ENCODE measurements at regions not wholly inside any gene's neighbourhood (a gene's known extent, or its start where the extent isn't known, plus 50 kb on each side); places are given as distances from the start of the nearest gene placed in this dataset.

DNA sequence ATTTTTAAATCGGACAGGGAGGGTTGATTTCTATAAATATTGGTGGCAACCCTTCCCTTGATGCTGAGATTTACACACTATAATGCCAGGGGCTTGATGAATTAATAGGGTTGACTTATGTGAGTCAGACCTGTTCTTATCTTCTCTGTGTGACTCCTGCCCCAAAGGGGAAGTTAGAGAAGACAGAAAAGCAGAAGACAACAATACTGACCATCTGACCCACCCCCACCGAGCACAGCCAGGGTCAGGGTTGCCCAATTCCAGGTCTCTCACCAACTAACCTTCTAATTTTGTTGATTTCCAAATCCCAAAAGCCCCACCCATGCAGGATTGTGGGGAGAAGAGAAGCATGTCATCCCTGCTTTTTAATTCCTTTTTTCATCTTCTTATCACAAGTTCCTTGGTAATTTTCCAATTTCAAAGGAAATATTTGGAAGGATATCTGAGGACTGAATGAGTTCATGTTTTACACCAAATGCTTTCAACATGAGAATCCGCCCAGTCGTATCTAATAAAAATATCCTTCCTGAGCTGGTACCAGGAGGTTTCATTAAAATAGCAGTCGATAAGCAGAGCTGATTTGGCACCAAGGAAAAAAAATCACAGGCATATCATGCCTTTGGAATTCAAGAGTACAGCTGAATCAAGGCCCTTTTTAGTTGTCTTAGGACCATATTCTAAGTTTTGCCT lies 603.4 kb upstream of the CDH11 start:
- H3K27me3 ChIP-seq = peaks cover 0 to 8% (median 0%) of the 10 kb centered on the region in 7 donors
- H3K27ac ChIP-seq = no peak overlapping the region
- peaks cover 0 to 27% (median 9%) of the 10 kb centered on the region in 9 donors for H3K4me1 ChIP-seq
- ATAC-seq = peak in 1 of 8 donors; percentile 20
- no peak overlapping the region for H3K4me3 ChIP-seq
- peaks cover 0 to 9% (median 0%) of the 10 kb centered on the region in 11 donors for H3K9me3 ChIP-seq
- 31 to 37% methylated on average over 5 of the region's 5 CpGs for WGBS, 2 donors
- TF ChIP-seq, protein P1, sequence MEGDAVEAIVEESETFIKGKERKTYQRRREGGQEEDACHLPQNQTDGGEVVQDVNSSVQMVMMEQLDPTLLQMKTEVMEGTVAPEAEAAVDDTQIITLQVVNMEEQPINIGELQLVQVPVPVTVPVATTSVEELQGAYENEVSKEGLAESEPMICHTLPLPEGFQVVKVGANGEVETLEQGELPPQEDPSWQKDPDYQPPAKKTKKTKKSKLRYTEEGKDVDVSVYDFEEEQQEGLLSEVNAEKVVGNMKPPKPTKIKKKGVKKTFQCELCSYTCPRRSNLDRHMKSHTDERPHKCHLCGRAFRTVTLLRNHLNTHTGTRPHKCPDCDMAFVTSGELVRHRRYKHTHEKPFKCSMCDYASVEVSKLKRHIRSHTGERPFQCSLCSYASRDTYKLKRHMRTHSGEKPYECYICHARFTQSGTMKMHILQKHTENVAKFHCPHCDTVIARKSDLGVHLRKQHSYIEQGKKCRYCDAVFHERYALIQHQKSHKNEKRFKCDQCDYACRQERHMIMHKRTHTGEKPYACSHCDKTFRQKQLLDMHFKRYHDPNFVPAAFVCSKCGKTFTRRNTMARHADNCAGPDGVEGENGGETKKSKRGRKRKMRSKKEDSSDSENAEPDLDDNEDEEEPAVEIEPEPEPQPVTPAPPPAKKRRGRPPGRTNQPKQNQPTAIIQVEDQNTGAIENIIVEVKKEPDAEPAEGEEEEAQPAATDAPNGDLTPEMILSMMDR (IDR thresholded peaks at IDR 0.05) = no peak
- no peak for DNase-seq
- intact Hi-C loops (cut with DNase I) = no loop called here
- H3K36me3 ChIP-seq = no peaks in the 10 kb centered on the region

DNA sequence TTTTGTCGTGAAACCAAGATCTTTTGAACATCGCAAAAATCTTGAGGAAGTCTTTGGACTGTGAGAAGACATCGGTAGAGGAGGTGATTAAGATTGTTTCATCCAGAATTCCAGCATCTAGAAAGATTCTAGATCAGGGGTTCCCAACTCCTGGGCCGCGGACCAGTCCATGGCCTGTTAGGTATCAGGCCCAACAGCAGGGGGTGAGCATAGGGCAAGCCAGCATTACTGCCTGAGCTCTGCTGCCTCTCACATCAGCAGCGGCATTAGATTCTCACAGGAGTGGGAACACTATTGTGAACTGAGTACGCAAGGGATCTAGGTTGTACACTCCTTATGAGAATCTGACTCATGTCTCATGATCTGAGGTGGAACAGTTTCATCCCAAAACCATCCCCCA lies 600.6 kb upstream of the CDH11 start:
- Histone ChIP-seq H3K36me3 (no peaks in the 10 kb centered on the region), H3K4me1 (peaks cover 0 to 14% (median 9%) of the 10 kb centered on the region in 9 donors), H3K27ac (no peak overlapping the region), H3K9me3 (no peaks in the 10 kb centered on the region), H3K27me3 (peaks cover 0 to 13% (median 0%) of the 10 kb centered on the region in 7 donors), H3K4me3 (no peak overlapping the region)
- ATAC-seq (no peak), DNase-seq (no peak)
- intact Hi-C loops (cut with DNase I) = no loop called here
- WGBS, 2 donors = 95 to 96% methylated on average over 7 of the region's 7 CpGs
- TF ChIP-seq, protein P1 (IDR thresholded peaks at IDR 0.05) = no peak

DNA sequence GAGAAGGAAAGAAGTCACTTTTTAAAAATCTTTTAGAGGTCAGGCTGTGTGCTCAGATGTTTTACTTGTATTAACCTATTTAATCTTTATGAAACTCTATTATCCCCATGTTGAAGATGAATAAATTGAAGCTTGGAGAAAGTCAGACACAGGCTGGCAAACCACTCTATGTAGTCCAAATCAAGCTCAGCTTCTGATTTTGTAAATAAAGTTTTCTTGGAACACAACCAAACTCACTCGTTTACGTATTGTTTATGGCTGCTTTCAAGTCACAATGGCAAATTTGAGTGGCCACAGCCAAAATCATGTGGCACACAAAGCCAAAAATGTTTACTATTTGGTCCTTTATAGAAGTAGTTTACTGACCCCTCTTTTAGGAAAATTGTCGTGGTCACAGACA lies 596.0 kb upstream of the CDH11 start:
- no peaks in the 10 kb centered on the region for H3K4me1 ChIP-seq
- H3K9me3 ChIP-seq = no peaks in the 10 kb centered on the region
- 82 to 84% methylated on average over 3 of the region's 3 CpGs for WGBS, 2 donors
- H3K27me3 ChIP-seq = peaks cover 0 to 25% (median 0%) of the 10 kb centered on the region in 7 donors
- ATAC-seq (no peak), DNase-seq (no peak)
- TF ChIP-seq, protein P1 (IDR thresholded peaks at IDR 0.05) = no peak
- H3K36me3 ChIP-seq = no peaks in the 10 kb centered on the region
- H3K27ac ChIP-seq = no peak overlapping the region
- H3K4me3 ChIP-seq = no peak overlapping the region
- intact Hi-C loops (cut with DNase I) = loop anchor here in 1 of 10 donors (10.0 kb wide), 1 partner anchor 57 kb away; no protein-coding TSS in a partner anchor

DNA sequence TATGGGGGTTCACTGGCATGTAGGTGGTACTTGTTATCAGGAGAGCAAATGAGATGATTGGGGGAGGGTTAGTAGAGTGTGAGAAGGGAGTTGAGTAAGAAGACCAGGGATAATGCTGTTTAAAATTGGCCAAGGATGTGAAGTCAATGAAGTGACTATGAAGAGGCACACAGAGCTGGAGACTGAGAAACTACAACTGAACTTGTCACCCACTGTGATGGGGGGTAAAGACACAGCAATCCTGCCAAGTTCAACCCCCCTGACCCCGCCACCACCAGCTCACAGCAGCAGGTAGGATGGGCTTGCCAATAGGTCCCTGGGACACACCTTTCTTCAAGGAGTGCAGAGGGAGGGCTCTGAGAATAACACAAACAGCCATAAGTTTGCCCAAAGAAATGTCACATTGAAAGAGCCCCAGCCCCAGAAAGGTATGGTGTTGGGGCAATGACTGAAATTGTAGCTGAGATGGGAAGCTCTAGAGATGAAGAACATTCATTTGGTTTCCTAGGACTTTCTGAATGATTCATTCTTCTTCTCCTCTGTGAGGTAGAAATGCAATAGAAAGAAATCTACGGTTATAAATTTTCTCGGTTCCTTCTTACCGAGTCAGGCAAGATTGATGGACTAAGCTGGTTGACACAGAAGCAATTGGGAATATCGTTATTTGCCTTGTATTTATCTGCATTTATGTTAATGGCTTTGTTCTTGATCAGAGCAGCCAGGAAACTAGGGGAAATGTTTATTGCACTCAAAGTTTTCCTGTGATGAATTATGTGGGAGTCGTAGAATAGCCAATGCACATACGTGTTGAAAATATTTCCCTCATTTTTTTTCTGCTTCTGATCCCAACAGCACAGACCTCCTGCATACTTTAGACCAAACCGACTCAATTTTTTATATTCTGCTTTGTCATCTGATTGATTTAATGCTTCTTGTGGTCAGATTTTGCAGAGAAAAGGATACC lies 595.2 kb upstream of the CDH11 start:
- H3K36me3 ChIP-seq = no peaks in the 10 kb centered on the region
- TF ChIP-seq, protein P1 (IDR thresholded peaks at IDR 0.05) = no peak
- ATAC-seq (no peak), DNase-seq (no peak)
- H3K27ac ChIP-seq = no peak overlapping the region
- 77% methylated on average over 8 of the region's 8 CpGs for WGBS, 2 donors
- intact Hi-C loops (cut with DNase I) = loop anchor here in 1 of 10 donors (10.0 kb wide), 1 partner anchor 58 kb away; no protein-coding TSS in a partner anchor
- no peaks in the 10 kb centered on the region for H3K4me1 ChIP-seq
- H3K4me3 ChIP-seq = no peak overlapping the region
- H3K27me3 ChIP-seq = peaks cover 0 to 25% (median 0%) of the 10 kb centered on the region in 7 donors
- no peaks in the 10 kb centered on the region for H3K9me3 ChIP-seq
